Panc1 (cell line): ENCODE measurements at regions not wholly inside any gene's neighbourhood (a gene's known extent, or its start where the extent isn't known, plus 50 kb on each side); places are given as distances from the start of the nearest gene placed in this dataset.

ENCODE experiments used
- CTCF ChIP-seq: fragments of 450-650 bp; IDR thresholded peaks from 2 replicates; pipeline ENCODE4 v1.5.1; 2017; ENCODE audit warnings: mild to moderate bottlenecking
- POLR2AphosphoS5 ChIP-seq: IDR thresholded peaks from 2 replicates; pipeline ENCODE4 v1.6.1; 2012; ENCODE audit warnings: mild to moderate bottlenecking, low read depth, low read length, moderate library complexity
- REST ChIP-seq, 2 experiments: IDR thresholded peaks; 2 replicates each; pipeline ENCODE4 v1.6.1; 2011 to 2012; ENCODE audit warnings: low read depth in 2 of 2, control low read depth in 1 of 2, low read length in 1 of 2, mild to moderate bottlenecking in 1 of 2, moderate library complexity in 1 of 2; ENCODE audit not compliant: insufficient read depth in 1 of 2
- SIN3A ChIP-seq: IDR thresholded peaks from 2 replicates; pipeline ENCODE4 v1.6.1; 2012; ENCODE audit warnings: low read depth, mild to moderate bottlenecking, low read length, moderate library complexity, borderline replicate concordance; ENCODE audit not compliant: insufficient read depth
- TCF7L2 ChIP-seq: IDR thresholded peaks from 2 replicates; pipeline ENCODE4 v1.6.1; 2011; ENCODE audit warnings: mild to moderate bottlenecking, low read depth, low read length, inconsistent platforms

- TF ChIP-seq CTCF (peak; percentile 51), POLR2AphosphoS5 (no peak), REST (IDR thresholded peaks at IDR 0.05; ENCODE audit: insufficient read depth in 1 of 2, low read depth in 2 of 2, low read length in 1 of 2) (no peak), SIN3A (no peak), TCF7L2 (no peak)
Observed at GRCh38 chr16:26765087-26765486, 301.6 kb upstream of the C16orf82 start.
